Body of pancreas (tissue), 4 donors: ENCODE measurements at regions not wholly inside any gene's neighbourhood (a gene's known extent, or its start where the extent isn't known, plus 50 kb on each side); places are given as distances from the start of the nearest gene placed in this dataset.
A peak's percentile ranks its signal among the peaks of the same experiment; 100 is the strongest.

Source experiments
- ATAC-seq: fragments of 150-250 bp; one replicate; pipeline ENCODE4 v1.9.1; 2016
- DNase-seq, 4 donors: peaks; one replicate each; pipeline ENCODE4 v3.0.0-alpha.2; 2019
- H3K27ac ChIP-seq, 4 donors: fragments of 200-600 bp; sonication (generic); 1 replicate in 3 of 4; 2 replicates in 1 of 4; pipeline versions ENCODE4 v1.5.1 to v1.6.1; 2016 to 2019; ENCODE audit warnings: mild to moderate bottlenecking in 1 of 4, mixed read lengths in 1 of 4, moderate library complexity in 1 of 4
- H3K27me3 ChIP-seq, 2 donors: fragments of 200-600 bp; sonication (generic); one replicate each; pipeline ENCODE4 v1.6.0; 2016; ENCODE audit warnings: mild to moderate bottlenecking in 1 of 2
- H3K36me3 ChIP-seq, 2 donors: fragments of 200-600 bp; sonication (generic); replicated peaks in 1 of 2; 2 replicates each; pipeline ENCODE4 v1.5.1; 2016; ENCODE audit warnings: low read depth in 2 of 2; ENCODE audit not compliant: insufficient read depth in 1 of 2
- H3K4me1 ChIP-seq: fragments of 200-600 bp; sonication (generic); one replicate; pipeline ENCODE4 v1.6.0; 2016
- H3K4me3 ChIP-seq, 2 donors: fragments of 200-600 bp; sonication (generic); 1 replicate in 1 of 2; 2 replicates in 1 of 2; pipeline ENCODE4 v1.5.1; 2016 to 2019
- H3K9me3 ChIP-seq, 3 donors: fragments of 200-600 bp; sonication (generic); 1 replicate in 2 of 3; 2 replicates in 1 of 3; pipeline ENCODE4 v1.5.1; 2016
- CTCF ChIP-seq, 7 experiments: fragments of 450-650 bp in 4 of 7; fragments of 200-600 bp in 3 of 7; sonication (generic) in 3 of 7; IDR thresholded peaks; one replicate each; pipeline ENCODE4 v1.5.1; 2016 to 2019; ENCODE audit warnings: antibody characterized with exemption in 7 of 7
- POLR2A ChIP-seq, 3 donors: fragments of 450-650 bp; IDR thresholded peaks; one replicate each; pipeline ENCODE4 v1.6.1; 2016; ENCODE audit warnings: antibody characterized with exemption in 3 of 3, mild to moderate bottlenecking in 2 of 3
- WGBS, 2 donors: methylation state at CpG; one replicate each; pipeline ENCODE4 v1.1.5; 2017; 5-methylcytosine and 5-hydroxymethylcytosine counted together
- intact Hi-C: fragments of 100-400 bp; cut with DNase I; formaldehyde crosslinking; loops from one replicate; pipeline ENCODE4 v1.15.1; 2023

- no peak for TF ChIP-seq CTCF (IDR thresholded peaks at IDR 0.05)
- TF ChIP-seq POLR2A (IDR thresholded peaks at IDR 0.05), result no peak
- peaks cover 8% of the 10 kb centered on the region for H3K4me1 ChIP-seq
- DNase-seq (no peak), ATAC-seq (no peak)
- 76 to 79% methylated on average over 2 of the region's 2 CpGs for WGBS, 2 donors
- intact Hi-C loops, result no loop called here
- no peaks in the 10 kb centered on the region for H3K27me3 ChIP-seq
- no peak overlapping the region for H3K27ac ChIP-seq
- no peaks in the 10 kb centered on the region for H3K9me3 ChIP-seq
- H3K36me3 ChIP-seq, result no peaks in the 10 kb centered on the region
- H3K4me3 ChIP-seq, result no peak overlapping the region
Measured at GRCh38 chr9:82327641-82328040, 339.1 kb downstream of the SPATA31D1 start.

GRCh38 chr9:82331079-82331478 lies 342.5 kb downstream of the SPATA31D1 start:
- H3K4me3 ChIP-seq, result no peak overlapping the region
- intact Hi-C loops, result no loop called here
- DNase-seq, result no peak
- 63 to 78% methylated on average over 2 of the region's 2 CpGs for WGBS, 2 donors
- H3K36me3 ChIP-seq, result no peaks in the 10 kb centered on the region
- no peak overlapping the region for H3K27ac ChIP-seq
- H3K27me3 ChIP-seq, result no peaks in the 10 kb centered on the region
- no peak for TF ChIP-seq POLR2A (IDR thresholded peaks at IDR 0.05)
- no peak for TF ChIP-seq CTCF (IDR thresholded peaks at IDR 0.05)
- H3K4me1 ChIP-seq, result peaks cover 8% of the 10 kb centered on the region
- no peaks in the 10 kb centered on the region for H3K9me3 ChIP-seq
- no peak for ATAC-seq

GRCh38 chr9:82332018-82332773 lies 343.6 kb downstream of the SPATA31D1 start:
- peaks cover 8% of the 10 kb centered on the region for H3K4me1 ChIP-seq
- H3K9me3 ChIP-seq, result no peaks in the 10 kb centered on the region
- DNase-seq (no peak), ATAC-seq (peak; percentile 40)
- no peak for TF ChIP-seq POLR2A (IDR thresholded peaks at IDR 0.05)
- no peak for TF ChIP-seq CTCF (IDR thresholded peaks at IDR 0.05)
- intact Hi-C loops, result no loop called here
- no peaks in the 10 kb centered on the region for H3K36me3 ChIP-seq
- no peaks in the 10 kb centered on the region for H3K27me3 ChIP-seq
- 15% methylated on average over 5 of the region's 5 CpGs for WGBS, 2 donors
- no peak overlapping the region for H3K4me3 ChIP-seq
- no peak overlapping the region for H3K27ac ChIP-seq

- intact Hi-C loops, result no loop called here
- Histone ChIP-seq H3K4me3 (no peak overlapping the region), H3K9me3 (no peaks in the 10 kb centered on the region), H3K27me3 (no peaks in the 10 kb centered on the region), H3K27ac (no peak overlapping the region), H3K36me3 (no peaks in the 10 kb centered on the region), H3K4me1 (peaks cover 8% of the 10 kb centered on the region)
- TF ChIP-seq CTCF (IDR thresholded peaks at IDR 0.05), result no peak
- no peak for TF ChIP-seq POLR2A (IDR thresholded peaks at IDR 0.05)
- WGBS, 2 donors, result 71 to 80% methylated on average over 6 of the region's 6 CpGs
- ATAC-seq (no peak), DNase-seq (no peak)
Measured at GRCh38 chr9:82332774-82333152, 344.2 kb downstream of the SPATA31D1 start.

- Histone ChIP-seq H3K27ac (no peak overlapping the region), H3K9me3 (no peaks in the 10 kb centered on the region), H3K27me3 (no peaks in the 10 kb centered on the region), H3K4me3 (no peak overlapping the region), H3K36me3 (no peaks in the 10 kb centered on the region), H3K4me1 (peaks cover 8% of the 10 kb centered on the region)
- no peak for ATAC-seq
- intact Hi-C loops, result no loop called here
- TF ChIP-seq CTCF (IDR thresholded peaks at IDR 0.05) (no peak), POLR2A (IDR thresholded peaks at IDR 0.05) (no peak)
- WGBS, 2 donors, result 71 to 75% methylated on average over 2 of the region's 2 CpGs
- DNase-seq, result no peak
Measured at GRCh38 chr9:82333671-82334070, 345.1 kb downstream of the SPATA31D1 start.
